ENCODE measurements at regions not wholly inside any gene's neighbourhood (a gene's known extent, or its start where the extent isn't known, plus 50 kb on each side); places are given as distances from the start of the nearest gene placed in this dataset.
"Not testable (repeated sequence)": the region's sequence is repeated elsewhere in the genome, so short reads cannot be mapped to it uniquely, and the experiment has no call there.

GRCh38 chr20:55649254-55649653 is 356.1 kb downstream of the CBLN4 start:
- Histone ChIP-seq H3K9ac (ENCODE audit: insufficient read length, low read depth) (no peak overlapping the region), H3K36me3 (ENCODE audit: insufficient read depth, insufficient read length, low read length) (no peaks in the 10 kb centered on the region), H3K4me1 (ENCODE audit: insufficient read depth, insufficient read length) (no peaks in the 10 kb centered on the region), H3K9me3 (ENCODE audit: insufficient read depth, low read length) (no peaks in the 10 kb centered on the region), H3K4me3 (ENCODE audit: insufficient read length, low read depth) (no peak overlapping the region), H3K27me3 (ENCODE audit: insufficient read depth, insufficient read length) (no peaks in the 10 kb centered on the region)
- TF ChIP-seq YY1 (IDR thresholded peaks at IDR 0.05; ENCODE audit: insufficient read depth, insufficient read length) (no peak), SUZ12 (IDR thresholded peaks at IDR 0.05; ENCODE audit: extremely low read depth, insufficient read depth, insufficient read length) (no peak), ZNF274 (IDR thresholded peaks at IDR 0.05; ENCODE audit: low read depth, low read length) (no peak)
- DNase-seq (ENCODE audit: low read depth, low spot score) = no peak

- TF ChIP-seq SUZ12 (IDR thresholded peaks at IDR 0.05; ENCODE audit: extremely low read depth, insufficient read depth, insufficient read length) = no peak
- Histone ChIP-seq H3K9ac (ENCODE audit: insufficient read length, low read depth) (no peak overlapping the region), H3K4me1 (ENCODE audit: insufficient read depth, insufficient read length) (no peaks in the 10 kb centered on the region), H3K9me3 (ENCODE audit: insufficient read depth, low read length) (no peaks in the 10 kb centered on the region), H3K4me3 (ENCODE audit: insufficient read length, low read depth) (no peak overlapping the region), H3K27me3 (ENCODE audit: insufficient read depth, insufficient read length) (no peaks in the 10 kb centered on the region), H3K36me3 (ENCODE audit: insufficient read depth, insufficient read length, low read length) (no peaks in the 10 kb centered on the region)
- no peak for DNase-seq (ENCODE audit: low read depth, low spot score)
Observed at GRCh38 chr20:55646851-55647250, 358.5 kb downstream of the CBLN4 start.

- no peaks in the 10 kb centered on the region for H3K27me3 ChIP-seq (ENCODE audit: insufficient read depth, insufficient read length)
- H3K4me1 ChIP-seq (ENCODE audit: insufficient read depth, insufficient read length) = no peaks in the 10 kb centered on the region
- no peaks in the 10 kb centered on the region for H3K36me3 ChIP-seq (ENCODE audit: insufficient read depth, insufficient read length, low read length)
- H3K9ac ChIP-seq (ENCODE audit: insufficient read length, low read depth) = no peak overlapping the region
- no peaks in the 10 kb centered on the region for H3K9me3 ChIP-seq (ENCODE audit: insufficient read depth, low read length)
- H3K4me3 ChIP-seq (ENCODE audit: insufficient read length, low read depth) = no peak overlapping the region
- TF ChIP-seq SUZ12 (IDR thresholded peaks at IDR 0.05; ENCODE audit: extremely low read depth, insufficient read depth, insufficient read length) (no peak), ZNF274 (IDR thresholded peaks at IDR 0.05; ENCODE audit: low read depth, low read length) (no peak)
- DNase-seq (ENCODE audit: low read depth, low spot score) = no peak
Observed at GRCh38 chr20:55641497-55641896, 363.8 kb downstream of the CBLN4 start.

GRCh38 chr20:55635870-55636269 is 369.4 kb downstream of the CBLN4 start:
- no peaks in the 10 kb centered on the region for H3K36me3 ChIP-seq (ENCODE audit: insufficient read depth, insufficient read length, low read length)
- H3K4me1 ChIP-seq (ENCODE audit: insufficient read depth, insufficient read length) = peaks cover 2% of the 10 kb centered on the region
- no peaks in the 10 kb centered on the region for H3K27me3 ChIP-seq (ENCODE audit: insufficient read depth, insufficient read length)
- no peak overlapping the region for H3K9ac ChIP-seq (ENCODE audit: insufficient read length, low read depth)
- no peaks in the 10 kb centered on the region for H3K9me3 ChIP-seq (ENCODE audit: insufficient read depth, low read length)
- no peak overlapping the region for H3K4me3 ChIP-seq (ENCODE audit: insufficient read length, low read depth)
- no peak for DNase-seq (ENCODE audit: low read depth, low spot score)
- TF ChIP-seq SUZ12 (IDR thresholded peaks at IDR 0.05; ENCODE audit: extremely low read depth, insufficient read depth, insufficient read length) = no peak
- TF ChIP-seq YY1 (IDR thresholded peaks at IDR 0.05; ENCODE audit: insufficient read depth, insufficient read length) = no peak
- no peak for TF ChIP-seq ZNF274 (IDR thresholded peaks at IDR 0.05; ENCODE audit: low read depth, low read length)

GRCh38 chr20:55632592-55632991 is 372.7 kb downstream of the CBLN4 start:
- H3K9me3 ChIP-seq (ENCODE audit: insufficient read depth, low read length) = no peaks in the 10 kb centered on the region
- no peak overlapping the region for H3K9ac ChIP-seq (ENCODE audit: insufficient read length, low read depth)
- no peak for DNase-seq (ENCODE audit: low read depth, low spot score)
- peaks cover 2% of the 10 kb centered on the region for H3K4me1 ChIP-seq (ENCODE audit: insufficient read depth, insufficient read length)
- H3K4me3 ChIP-seq (ENCODE audit: insufficient read length, low read depth) = no peak overlapping the region
- H3K27me3 ChIP-seq (ENCODE audit: insufficient read depth, insufficient read length) = no peaks in the 10 kb centered on the region
- TF ChIP-seq ZNF274 (IDR thresholded peaks at IDR 0.05; ENCODE audit: low read depth, low read length) = no peak
- TF ChIP-seq YY1 (IDR thresholded peaks at IDR 0.05; ENCODE audit: insufficient read depth, insufficient read length) = no peak
- no peak for TF ChIP-seq SUZ12 (IDR thresholded peaks at IDR 0.05; ENCODE audit: extremely low read depth, insufficient read depth, insufficient read length)
- H3K36me3 ChIP-seq (ENCODE audit: insufficient read depth, insufficient read length, low read length) = no peaks in the 10 kb centered on the region

GRCh38 chr20:55629143-55629542 is 376.2 kb downstream of the CBLN4 start:
- not testable (repeated sequence) for H3K4me3 ChIP-seq (ENCODE audit: insufficient read length, low read depth); H3K36me3 ChIP-seq (ENCODE audit: insufficient read depth, insufficient read length, low read length); H3K4me1 ChIP-seq (ENCODE audit: insufficient read depth, insufficient read length); H3K9me3 ChIP-seq (ENCODE audit: insufficient read depth, low read length); H3K27me3 ChIP-seq (ENCODE audit: insufficient read depth, insufficient read length); DNase-seq (ENCODE audit: low read depth, low spot score); H3K9ac ChIP-seq (ENCODE audit: insufficient read length, low read depth)

GRCh38 chr20:55626716-55627115 is 378.6 kb downstream of the CBLN4 start:
- no peaks in the 10 kb centered on the region for H3K27me3 ChIP-seq (ENCODE audit: insufficient read depth, insufficient read length)
- no peaks in the 10 kb centered on the region for H3K4me1 ChIP-seq (ENCODE audit: insufficient read depth, insufficient read length)
- 0 out of 2 replicates have a peak, but pooled peaks cover under 1% of the 10 kb centered on the region for H3K9me3 ChIP-seq (ENCODE audit: insufficient read depth, low read length)
- H3K4me3 ChIP-seq (ENCODE audit: insufficient read length, low read depth) = no peak overlapping the region
- H3K36me3 ChIP-seq (ENCODE audit: insufficient read depth, insufficient read length, low read length) = no peaks in the 10 kb centered on the region
- H3K9ac ChIP-seq (ENCODE audit: insufficient read length, low read depth) = no peak overlapping the region
- no peak for TF ChIP-seq ZNF274 (IDR thresholded peaks at IDR 0.05; ENCODE audit: low read depth, low read length)
- no peak for TF ChIP-seq SUZ12 (IDR thresholded peaks at IDR 0.05; ENCODE audit: extremely low read depth, insufficient read depth, insufficient read length)
- TF ChIP-seq YY1 (IDR thresholded peaks at IDR 0.05; ENCODE audit: insufficient read depth, insufficient read length) = no peak
- no peak for DNase-seq (ENCODE audit: low read depth, low spot score)

GRCh38 chr20:55616367-55616766 is 389.0 kb downstream of the CBLN4 start:
- Histone ChIP-seq H3K27me3 (ENCODE audit: insufficient read depth, insufficient read length) (no peaks in the 10 kb centered on the region), H3K9me3 (ENCODE audit: insufficient read depth, low read length) (peaks cover 4% of the 10 kb centered on the region; the same call in 1 of the 2 replicates), H3K36me3 (ENCODE audit: insufficient read depth, insufficient read length, low read length) (no peaks in the 10 kb centered on the region), H3K4me3 (ENCODE audit: insufficient read length, low read depth) (no peak overlapping the region), H3K4me1 (ENCODE audit: insufficient read depth, insufficient read length) (no peaks in the 10 kb centered on the region), H3K9ac (ENCODE audit: insufficient read length, low read depth) (no peak overlapping the region)
- TF ChIP-seq ZNF274 (IDR thresholded peaks at IDR 0.05; ENCODE audit: low read depth, low read length) = no peak
- TF ChIP-seq YY1 (IDR thresholded peaks at IDR 0.05; ENCODE audit: insufficient read depth, insufficient read length) = no peak
- TF ChIP-seq SUZ12 (IDR thresholded peaks at IDR 0.05; ENCODE audit: extremely low read depth, insufficient read depth, insufficient read length) = no peak
- DNase-seq (ENCODE audit: low read depth, low spot score) = no peak
